ENCODE measurements at regions not wholly inside any gene's neighbourhood (a gene's known extent, or its start where the extent isn't known, plus 50 kb on each side); places are given as distances from the start of the nearest gene placed in this dataset.

GRCh38 chr6:20028143-20028542, 184.1 kb downstream of the MBOAT1 start:
- DNase-seq, result no peak

- DNase-seq, result no peak
Measured at GRCh38 chr6:20028562-20028961, 183.7 kb downstream of the MBOAT1 start.

DNA sequence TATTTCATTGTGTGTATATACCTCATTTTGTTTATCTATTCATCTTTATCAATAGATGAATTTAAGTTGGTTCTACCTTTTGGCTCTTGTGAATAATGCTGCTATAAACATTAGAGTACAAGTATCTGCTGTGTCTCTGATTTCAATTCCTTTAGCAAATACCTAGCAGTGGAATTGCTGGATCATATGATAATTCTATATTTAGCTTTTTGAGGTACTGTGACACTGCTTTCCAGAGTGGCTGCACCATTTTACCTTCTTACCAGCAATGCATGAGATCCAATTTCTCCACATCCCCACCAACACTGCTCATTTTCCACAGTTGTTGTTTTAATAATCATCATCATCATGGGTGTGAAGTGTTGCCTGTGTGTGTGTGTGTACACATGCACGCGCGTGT, 182.3 kb downstream of the MBOAT1 start:
- DNase-seq, result no peak

DNA sequence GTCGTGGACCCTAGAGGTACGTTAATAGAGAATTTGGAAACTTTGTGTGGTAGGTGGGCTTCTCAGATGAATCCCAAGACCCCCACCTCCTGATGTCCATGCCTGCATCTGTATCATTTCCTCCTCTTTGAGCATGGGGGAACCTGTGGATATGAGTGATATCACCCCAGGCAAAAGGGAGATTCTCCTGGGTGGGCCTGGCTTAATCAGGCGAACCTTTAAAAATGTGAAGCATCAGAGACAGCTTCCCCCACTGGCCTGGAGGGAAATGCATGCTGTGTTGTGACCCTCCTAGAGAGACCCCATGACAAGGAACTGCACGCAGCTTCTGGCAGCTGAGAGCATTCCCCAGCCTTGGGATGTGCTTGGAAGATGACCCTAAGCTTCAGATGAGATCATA, 180.9 kb downstream of the MBOAT1 start:
- DNase-seq, result no peak

DNA sequence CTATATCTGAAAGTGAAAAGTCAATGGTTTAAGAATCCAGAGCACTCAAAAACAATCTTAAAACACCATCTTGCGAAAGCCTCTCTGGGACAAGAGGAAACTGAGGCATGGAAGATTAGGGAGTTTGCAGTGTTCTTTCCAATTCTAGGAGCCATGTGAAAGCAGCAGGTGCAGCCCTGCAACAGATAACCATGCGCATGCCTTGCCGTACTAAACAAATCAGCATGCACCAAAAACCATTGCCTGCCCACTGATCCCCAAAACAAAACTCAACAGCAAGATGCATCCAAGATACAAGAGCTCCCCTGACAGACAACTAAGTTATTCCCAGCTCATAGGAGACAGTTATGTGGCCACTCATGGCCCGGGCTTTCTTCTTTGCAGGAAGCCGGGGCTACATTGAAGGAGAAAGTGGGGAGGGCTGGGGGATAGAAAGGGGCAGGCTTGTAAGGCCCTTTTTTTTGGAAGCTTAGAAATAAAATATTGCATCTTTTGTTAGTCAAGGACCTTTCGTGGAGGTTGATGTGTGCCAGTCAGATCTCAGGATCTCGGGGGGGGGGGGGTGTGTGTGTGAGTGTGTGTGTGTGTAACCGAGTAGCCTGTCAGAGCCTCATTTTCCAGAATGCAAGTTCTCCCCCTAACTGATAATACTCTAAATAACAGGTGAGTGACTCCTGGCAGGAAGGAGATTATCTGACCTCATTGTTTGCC, 178.4 kb downstream of the MBOAT1 start:
- DNase-seq, result no peak

GRCh38 chr6:20034408-20034769, 177.9 kb downstream of the MBOAT1 start:
- no peak for DNase-seq

DNA sequence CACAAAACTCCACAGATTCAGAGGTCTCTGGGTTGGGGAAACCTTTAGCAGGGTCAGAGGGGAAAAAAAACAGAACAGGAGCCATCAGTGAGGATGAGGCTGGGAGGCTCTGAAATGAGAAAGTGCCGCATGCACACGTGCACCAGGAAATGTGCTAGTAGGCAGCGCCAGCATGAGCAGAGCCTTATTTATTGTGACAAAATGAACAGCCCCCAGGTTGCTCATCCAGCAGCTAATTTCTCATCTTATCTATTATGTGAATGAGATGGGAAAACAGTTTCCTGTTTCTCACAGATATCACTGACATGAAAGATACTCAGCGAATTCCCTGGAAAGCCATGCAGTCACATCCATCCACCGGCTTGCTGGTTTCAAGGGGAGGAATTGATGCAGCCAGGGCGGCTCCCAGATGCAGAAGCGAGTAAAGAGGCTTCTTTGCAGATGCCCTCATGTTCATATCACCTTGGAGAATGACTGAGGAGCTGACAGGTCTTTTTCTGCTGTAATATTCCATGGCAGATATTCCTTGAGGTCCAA, 176.1 kb downstream of the MBOAT1 start:
- DNase-seq, result no peak

- DNase-seq, result no peak
Measured at GRCh38 chr6:20038410-20039204, 173.7 kb downstream of the MBOAT1 start.

DNA sequence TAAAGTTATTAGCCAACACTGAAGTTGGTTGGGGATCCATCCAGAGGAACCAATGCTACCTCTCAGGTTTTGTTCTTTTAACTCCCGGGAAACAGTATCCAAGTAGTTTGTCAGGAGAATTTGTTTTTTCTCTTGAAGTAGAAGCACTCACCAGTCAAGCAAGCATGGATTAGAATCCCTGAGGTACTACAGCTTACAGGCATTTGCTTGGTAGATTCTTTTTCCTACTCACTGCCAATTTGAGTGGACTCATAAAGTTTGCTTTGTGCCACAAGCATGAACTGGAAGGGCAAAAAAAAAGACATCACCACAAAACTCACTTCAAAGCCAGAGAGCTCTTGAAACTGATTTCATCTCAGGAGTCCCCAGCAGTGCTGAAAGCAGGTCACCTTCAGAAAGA, 167.4 kb downstream of the MBOAT1 start:
- DNase-seq, result no peak
